Medulla oblongata (tissue), 1 donor: ENCODE measurements at regions not wholly inside any gene's neighbourhood (a gene's known extent, or its start where the extent isn't known, plus 50 kb on each side); places are given as distances from the start of the nearest gene placed in this dataset.

ENCODE experiments used
- DNase-seq: peaks from one replicate; pipeline ENCODE4 v3.0.0-alpha.2; 2015; ENCODE audit errors: extremely low spot score

GRCh38 chr6:30806581-30807183 is 62.3 kb upstream of the IER3 start:
- no peak for DNase-seq

- DNase-seq: no peak
Measured at GRCh38 chr6:30804333-30804732, 60.0 kb upstream of the IER3 start.

GRCh38 chr6:30802731-30803130 is 58.4 kb upstream of the IER3 start:
- no peak for DNase-seq

- DNase-seq: no peak
Measured at GRCh38 chr6:30801950-30802349, 57.6 kb upstream of the IER3 start.

- no peak for DNase-seq
Measured at GRCh38 chr6:30800871-30801270, 56.5 kb upstream of the IER3 start.

DNA sequence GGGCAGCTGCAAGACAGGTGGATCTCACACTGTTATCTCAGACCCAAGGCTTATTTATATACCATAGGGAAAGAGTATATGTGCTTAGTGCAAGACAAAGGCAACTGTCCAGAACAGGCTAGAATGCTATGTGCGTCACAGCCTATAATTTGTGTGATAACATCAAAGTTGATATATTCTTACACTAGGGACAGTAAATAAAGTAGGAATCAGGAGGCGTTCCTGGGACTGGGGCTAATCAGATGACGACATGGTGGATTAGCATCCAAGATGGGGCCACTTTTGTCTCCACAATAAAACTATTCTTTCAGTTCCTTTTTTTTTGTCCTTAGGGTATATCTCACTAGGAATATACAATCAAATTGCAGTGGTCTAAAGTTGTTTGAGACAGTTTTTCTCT is 54.9 kb upstream of the IER3 start:
- no peak for DNase-seq

- DNase-seq: no peak
Measured at GRCh38 chr6:30798494-30798893, 54.1 kb upstream of the IER3 start.

- no peak for DNase-seq
Measured at GRCh38 chr6:30795549-30796293, 51.4 kb upstream of the IER3 start.
